A549 (cell line): ENCODE measurements at regions not wholly inside any gene's neighbourhood (a gene's known extent, or its start where the extent isn't known, plus 50 kb on each side); places are given as distances from the start of the nearest gene placed in this dataset.

Experiments used
- ATAC-seq, 2 experiments: fragments of 200-7000 bp in 1 of 2; fragments of >200 bp in 1 of 2; cut with Nextera tagmentation in 1 of 2; cut with Tn5 transposase in 1 of 2; 3 replicates each; pipeline versions ENCODE4 v1.8.0 to v1.9.1; 2018 to 2020; ENCODE audit warnings: mild to moderate bottlenecking in 1 of 2, moderate library complexity in 1 of 2
- CTCF ChIA-PET: fragments of 300-600 bp; sonication (Branson Sonifier 250); formaldehyde crosslinking; extraction: SDS; loops from one replicate; lab custom pipeline; 2021; ENCODE audit warnings: antibody characterized with exemption, inconsistent platforms; lab: Yijun Ruan, JAX
- POLR2A ChIA-PET: fragments of 350-600 bp; formaldehyde crosslinking; extraction: SDS; loops from one replicate; lab custom pipeline; 2021; ENCODE audit warnings: antibody characterized with exemption, inconsistent platforms; lab: Yijun Ruan, JAX
- DNase-seq, 2 experiments: peaks; one replicate each; pipeline versions ENCODE4 v3.0.0 to v3.0.0-alpha.2; 2011 to 2016; ENCODE audit warnings: low read depth in 1 of 2, low spot score in 1 of 2
- FAIRE-seq: peaks from 2 replicates; lab custom pipeline; 2011; peaks lifted over from hg19 to GRCh38; lab: Jason Lieb, UNC
- H3K27ac ChIP-seq, 2 experiments: fragments of >200 bp; sonication (Bioruptor Twin); formaldehyde crosslinking; 3 replicates each; pipeline ENCODE4 v1.5.1; 2016 to 2017
- H3K4me1 ChIP-seq: fragments of >200 bp; sonication (Bioruptor Twin); formaldehyde crosslinking; 3 replicates; pipeline ENCODE4 v1.6.1; 2016
- H3K4me2 ChIP-seq: fragments of >200 bp; sonication (Bioruptor Twin); formaldehyde crosslinking; 3 replicates; pipeline ENCODE4 v1.6.1; 2016
- H3K4me3 ChIP-seq: fragments of >200 bp; sonication (Bioruptor Twin); formaldehyde crosslinking; 3 replicates; pipeline ENCODE4 v1.5.1; 2016
- H3K9me3 ChIP-seq: fragments of >200 bp; sonication (Bioruptor Twin); formaldehyde crosslinking; 3 replicates; pipeline ENCODE4 v1.6.1; 2016
- BHLHE40 ChIP-seq: IDR thresholded peaks from 2 replicates; pipeline ENCODE4 v1.6.1; 2012; ENCODE audit warnings: low read depth, low read length, inconsistent platforms
- CBX2 ChIP-seq: fragments of 200-600 bp; sonication (generic); IDR thresholded peaks from 2 replicates; pipeline ENCODE4 v1.6.1; 2016; ENCODE audit warnings: low read depth, mild to moderate bottlenecking, borderline replicate concordance
- CBX8 ChIP-seq: fragments of 200-600 bp; sonication (generic); IDR thresholded peaks from 2 replicates; pipeline ENCODE4 v1.6.1; 2016
- CEBPB ChIP-seq, 2 experiments: fragments of >200 bp in 1 of 2; sonication (Bioruptor Twin) in 1 of 2; formaldehyde crosslinking in 1 of 2; IDR thresholded peaks; 2 replicates each; pipeline ENCODE4 v1.6.1; 2012 to 2016
- CHD2 ChIP-seq: fragments of 150-350 bp; IDR thresholded peaks from 2 replicates; pipeline ENCODE4 v1.6.1; 2014; ENCODE audit warnings: low read length; ENCODE audit not compliant: partially characterized antibody
- CHD4 ChIP-seq: fragments of 200-600 bp; sonication (generic); IDR thresholded peaks from 2 replicates; pipeline ENCODE4 v1.6.1; 2016; ENCODE audit warnings: antibody characterized with exemption, mild to moderate bottlenecking, borderline replicate concordance
- E2F6 ChIP-seq: IDR thresholded peaks from 2 replicates; pipeline ENCODE4 v1.6.1; 2012; ENCODE audit warnings: low read depth, borderline replicate concordance
- EHF ChIP-seq: fragments of 250-450 bp; sonication (Bioruptor Pico); IDR thresholded peaks from 2 replicates; pipeline ENCODE4 v1.5.0; 2020; ENCODE audit warnings: mild to moderate bottlenecking
- ELK1 ChIP-seq: fragments of 150-350 bp; IDR thresholded peaks from 2 replicates; pipeline ENCODE4 v1.6.1; 2014; ENCODE audit warnings: low read depth, mild to moderate bottlenecking, low read length
- ESRRA ChIP-seq: fragments of 150-350 bp; IDR thresholded peaks from 2 replicates; pipeline ENCODE4 v1.6.1; 2014; ENCODE audit warnings: mild to moderate bottlenecking, low read length, borderline replicate concordance
- FOSL2 ChIP-seq, 2 experiments: fragments of 450-650 bp in 1 of 2; fragments of >200 bp in 1 of 2; sonication (Bioruptor Twin) in 1 of 2; formaldehyde crosslinking; IDR thresholded peaks; 2 replicates each; pipeline versions ENCODE4 v1.5.0 to v1.6.1; 2016 to 2020; ENCODE audit warnings: mild to moderate bottlenecking in 1 of 2, moderate library complexity in 1 of 2
- FOXS1 ChIP-seq: fragments of 250-450 bp; sonication (Bioruptor Pico); IDR thresholded peaks from 2 replicates; pipeline ENCODE4 v1.5.0; 2020; ENCODE audit warnings: mild to moderate bottlenecking, moderate library complexity
- HDAC2 ChIP-seq: fragments of 200-600 bp; sonication (generic); IDR thresholded peaks from 2 replicates; pipeline ENCODE4 v1.6.1; 2016
- HOXB5 ChIP-seq: fragments of 250-450 bp; sonication (Bioruptor Pico); IDR thresholded peaks from 2 replicates; pipeline ENCODE4 v1.5.0; 2020; ENCODE audit warnings: mild to moderate bottlenecking, moderate library complexity
- KDM1A ChIP-seq: fragments of 200-600 bp; sonication (generic); IDR thresholded peaks from 2 replicates; pipeline ENCODE4 v1.6.1; 2016; ENCODE audit warnings: low read depth, mild to moderate bottlenecking
- KDM5A ChIP-seq: fragments of 200-600 bp; sonication (generic); IDR thresholded peaks from 2 replicates; pipeline ENCODE4 v1.6.1; 2016; ENCODE audit warnings: antibody characterized with exemption, mild to moderate bottlenecking
- MAFK ChIP-seq: fragments of 450-650 bp; IDR thresholded peaks from 2 replicates; pipeline ENCODE4 v1.6.1; 2014; ENCODE audit not compliant: partially characterized antibody
- NFE2L2 ChIP-seq: fragments of 150-350 bp; conservative IDR thresholded peaks from 2 replicates; pipeline ENCODE4 v1.6.1; 2014; ENCODE audit warnings: low read length
- NPAS2 ChIP-seq: fragments of 250-450 bp; sonication (Bioruptor Pico); IDR thresholded peaks from 2 replicates; pipeline ENCODE4 v1.8.0; 2022; ENCODE audit warnings: mild to moderate bottlenecking, moderate library complexity, borderline replicate concordance
- PBX3 ChIP-seq: IDR thresholded peaks from 2 replicates; pipeline ENCODE4 v1.6.1; 2012
- POLR2A ChIP-seq: IDR thresholded peaks from 2 replicates; pipeline ENCODE4 v1.6.1; 2012; ENCODE audit warnings: mild to moderate bottlenecking, low read length
- POLR2AphosphoS2 ChIP-seq: conservative IDR thresholded peaks from 2 replicates; pipeline ENCODE4 v1.6.1; 2012; ENCODE audit warnings: low read length, improper control_type of control experiment, inconsistent platforms
- RARB ChIP-seq: fragments of 250-450 bp; sonication (Bioruptor Pico); IDR thresholded peaks from 2 replicates; pipeline ENCODE4 v1.8.0; 2021; ENCODE audit warnings: mild to moderate bottlenecking, moderate library complexity
- RCOR1 ChIP-seq: fragments of 150-350 bp; IDR thresholded peaks from 2 replicates; pipeline ENCODE4 v1.6.1; 2014; ENCODE audit warnings: antibody characterized with exemption, low read length, low read depth
- RFX5 ChIP-seq: fragments of 450-650 bp; IDR thresholded peaks from 2 replicates; pipeline ENCODE4 v1.7.1; 2014; ENCODE audit warnings: antibody characterized with exemption, mild to moderate bottlenecking, moderate library complexity
- RNF2 ChIP-seq: fragments of 200-600 bp; sonication (generic); IDR thresholded peaks from 2 replicates; pipeline ENCODE4 v1.6.1; 2016; ENCODE audit warnings: low read depth, mild to moderate bottlenecking, antibody characterized with exemption, moderate library complexity, borderline replicate concordance
- SMC3 ChIP-seq: fragments of >200 bp; sonication (Bioruptor Twin); formaldehyde crosslinking; IDR thresholded peaks from 3 replicates; pipeline ENCODE4 v1.6.1; 2018; ENCODE audit warnings: inconsistent platforms
- TP53 ChIP-seq: fragments of 250-450 bp; sonication (Bioruptor Pico); IDR thresholded peaks from 2 replicates; pipeline ENCODE4 v1.5.0; 2021; ENCODE audit warnings: mild to moderate bottlenecking, moderate library complexity
- ZFP36 ChIP-seq: fragments of 450-650 bp; IDR thresholded peaks from 2 replicates; pipeline ENCODE4 v1.6.1; 2014; ENCODE audit warnings: borderline replicate concordance; ENCODE audit not compliant: partially characterized antibody
- ZSCAN20 ChIP-seq: fragments of 250-450 bp; sonication (Bioruptor Pico); IDR thresholded peaks from 2 replicates; pipeline ENCODE4 v1.8.0; 2022; ENCODE audit warnings: mild to moderate bottlenecking, moderate library complexity
- WGBS: methylation state at CpG from one replicate; pipeline ENCODE4 v1.1.6; 2017; ENCODE audit errors: missing lambda C conversion rate; 5-methylcytosine and 5-hydroxymethylcytosine counted together

GRCh38 chr17:15086776-15087295 lies 178.3 kb downstream of the PMP22 start (continued):
- TF ChIP-seq NPAS2, result no peak
- TF ChIP-seq NFE2L2, result no peak
- no peak for TF ChIP-seq CEBPB (IDR thresholded peaks at IDR 0.05)
- TF ChIP-seq HDAC2, result no peak
- TF ChIP-seq PBX3, result no peak

GRCh38 chr17:15085890-15086677 lies 179.0 kb downstream of the PMP22 start:
- no peak for FAIRE-seq
- Histone ChIP-seq H3K9me3 (no peaks in the 10 kb centered on the region), H3K4me1 (no peaks in the 10 kb centered on the region)
- CTCF ChIA-PET, result interaction anchor here (0.8 to 1.2 kb wide), 2 partner anchors 85 to 160 kb away, joined by 3 read pairs; no protein-coding TSS in a partner anchor
- TF ChIP-seq NFE2L2 (no peak), POLR2A (no peak), ZSCAN20 (CRISPR knock-in tag) (no peak), FOXS1 (CRISPR knock-in tag) (no peak), EHF (CRISPR knock-in tag) (no peak), RCOR1 (no peak), CHD4 (no peak), CBX8 (no peak), POLR2AphosphoS2 (no peak), RARB (CRISPR knock-in tag) (no peak), FOSL2 (IDR thresholded peaks at IDR 0.05) (no peak), FOSL2 (CRISPR knock-in tag; IDR thresholded peaks at IDR 0.05) (no peak), ZFP36 (no peak)
- TF ChIP-seq, all 56 proteins: peak for 0
- no peak overlapping the region for H3K4me2 ChIP-seq
- no peak overlapping the region for H3K27ac ChIP-seq
- POLR2A ChIA-PET, result no interaction called here
- DNase-seq (no peak), ATAC-seq (no peak)
- WGBS, result 28% methylated on average over 6 of the region's 6 CpGs
- no peak overlapping the region for H3K4me3 ChIP-seq

GRCh38 chr17:15083225-15083624 lies 181.9 kb downstream of the PMP22 start:
- WGBS, result 11% methylated on average over 5 of the region's 5 CpGs

More at GRCh38 chr17:15083225-15083624, 181.9 kb downstream of the PMP22 start:
- Histone ChIP-seq H3K9me3 (no peaks in the 10 kb centered on the region), H3K4me2 (no peak overlapping the region), H3K4me3 (no peak overlapping the region), H3K27ac (no peak overlapping the region), H3K4me1 (no peaks in the 10 kb centered on the region)
- ATAC-seq (no peak), FAIRE-seq (no peak), DNase-seq (no peak)
- ChIA-PET CTCF (no interaction called here), POLR2A (no interaction called here)
- TF ChIP-seq CBX2 (no peak), KDM5A (no peak), ESRRA (no peak), BHLHE40 (no peak), SMC3 (no peak), RNF2 (no peak), TP53 (no peak), HDAC2 (no peak), RFX5 (no peak), ELK1 (no peak), KDM1A (no peak), E2F6 (no peak), MAFK (no peak), CBX8 (no peak), CHD4 (no peak), CHD2 (no peak), FOSL2 (IDR thresholded peaks at IDR 0.05) (no peak), FOSL2 (CRISPR knock-in tag; IDR thresholded peaks at IDR 0.05) (no peak), HOXB5 (CRISPR knock-in tag) (no peak), EHF (CRISPR knock-in tag) (no peak)
